CD4-positive, alpha-beta T cell treated with Interleukin-15 for 4 hours (primary cell): ENCODE measurements at regions not wholly inside any gene's neighbourhood (a gene's known extent, or its start where the extent isn't known, plus 50 kb on each side); places are given as distances from the start of the nearest gene placed in this dataset.

Experiments used
- DNase-seq: peaks from one replicate; pipeline ENCODE4 v3.0.0-alpha.2; 2020; ENCODE audit warnings: low spot score

- DNase-seq = no peak
Measured at GRCh38 chr2:64196963-64197362, 52.7 kb upstream of the PELI1 start.

GRCh38 chr2:64201151-64201550, 56.9 kb upstream of the PELI1 start:
- DNase-seq = no peak

DNA sequence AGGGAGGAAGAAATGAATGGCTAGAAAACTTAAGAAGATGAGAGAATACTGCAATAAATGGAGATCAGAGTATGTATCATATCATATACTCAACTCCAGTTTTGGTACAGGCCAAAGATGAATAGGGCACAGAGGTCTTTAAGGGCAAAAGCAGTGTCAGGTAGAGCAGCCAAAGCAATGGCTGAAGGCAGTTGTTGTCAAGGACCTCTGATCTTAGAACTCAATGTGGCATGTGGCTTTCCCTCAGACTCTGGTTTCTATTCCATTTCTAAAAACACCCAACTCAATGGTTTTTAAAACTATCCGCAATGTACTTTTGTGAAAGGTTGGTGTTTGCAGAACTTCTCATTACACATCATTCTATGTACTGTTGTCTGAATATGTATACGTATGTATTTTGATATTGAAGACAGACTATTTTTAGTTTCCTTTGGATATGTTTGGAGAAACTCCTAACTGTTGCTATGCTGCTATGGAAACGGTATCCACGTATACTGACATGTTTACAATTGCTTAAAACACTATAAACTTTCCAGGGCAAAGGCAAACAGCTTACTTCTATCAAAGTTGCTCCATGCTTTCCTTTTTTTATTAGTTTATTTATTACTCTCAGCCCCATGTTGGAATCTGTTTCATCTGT, 58.1 kb upstream of the PELI1 start:
- DNase-seq = peak; percentile 50

DNA sequence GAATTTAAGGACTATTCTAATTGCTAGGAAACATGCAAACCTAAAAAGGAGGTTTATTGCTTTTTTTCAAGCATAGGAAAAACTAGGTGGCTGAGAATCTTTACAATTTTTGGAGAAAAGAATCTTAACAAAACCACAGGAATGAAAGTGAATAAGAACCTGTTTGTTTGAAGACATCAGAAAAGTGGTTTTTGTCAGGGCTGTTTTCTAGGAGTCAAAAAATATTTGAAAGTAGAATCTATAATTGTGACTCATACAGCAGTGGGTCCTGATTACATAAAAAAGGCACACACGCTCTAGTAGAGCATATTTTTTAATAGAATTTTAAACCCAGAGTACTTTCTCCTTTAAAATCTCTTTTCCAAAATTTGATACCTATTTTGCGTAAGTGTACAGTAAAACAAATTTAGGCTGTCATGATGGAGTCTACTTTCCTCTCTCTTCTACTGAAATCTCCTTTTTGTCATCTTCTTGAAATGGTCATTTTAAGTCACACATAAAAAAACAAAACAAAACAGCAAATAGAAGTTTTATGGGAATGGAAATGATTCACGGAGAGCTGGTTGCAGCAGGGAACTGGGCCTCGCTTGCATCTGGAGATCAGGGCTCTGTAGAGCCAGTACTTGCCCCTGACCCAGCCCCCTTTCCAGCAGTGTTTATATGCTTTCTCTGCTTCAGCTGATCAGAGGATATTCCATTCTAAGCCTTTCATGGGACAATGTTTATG, 59.1 kb upstream of the PELI1 start:
- peak; percentile 45 for DNase-seq

- DNase-seq = peak; percentile 64
Measured at GRCh38 chr2:64203858-64204632, 59.8 kb upstream of the PELI1 start.

- DNase-seq = no peak
Measured at GRCh38 chr2:64204703-64205102, 60.5 kb upstream of the PELI1 start.

DNA sequence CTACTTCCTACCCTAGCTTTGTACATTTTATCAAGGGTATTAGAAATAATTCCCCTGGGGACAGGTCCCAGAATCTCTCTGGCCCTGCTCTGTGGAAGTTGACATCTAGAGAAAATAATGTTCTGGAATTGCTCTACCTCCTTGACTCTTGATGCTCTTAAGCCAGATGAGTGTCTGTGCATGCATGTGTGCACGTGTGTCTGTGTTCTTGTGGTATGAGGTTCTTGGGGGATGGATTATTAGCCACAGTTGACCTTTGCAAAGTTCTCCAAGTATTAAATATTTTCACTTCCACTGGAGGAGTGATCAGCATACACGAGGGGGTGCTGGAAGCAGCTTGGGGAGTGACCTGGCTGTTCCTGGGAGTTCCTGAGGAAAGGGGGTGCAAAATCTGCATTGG, 61.2 kb upstream of the PELI1 start:
- no peak for DNase-seq

DNA sequence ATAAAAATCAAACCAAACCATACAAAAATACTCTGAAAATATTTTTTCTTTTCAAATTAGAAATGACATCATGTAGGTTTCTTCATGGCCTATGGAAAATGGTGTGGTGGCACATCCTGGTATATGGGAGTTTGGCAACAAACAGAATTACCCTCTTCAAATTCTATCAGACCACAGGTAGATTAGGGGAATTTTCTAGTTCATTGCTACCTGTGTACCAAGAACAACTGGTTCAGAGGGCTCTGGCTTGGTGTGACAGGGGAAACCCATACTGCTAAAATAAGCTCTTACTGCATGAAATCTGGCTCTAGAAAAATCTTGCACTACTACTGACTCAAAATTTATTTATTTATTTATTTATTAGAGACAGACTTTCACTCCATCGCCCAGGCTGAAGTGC, 63.4 kb upstream of the PELI1 start:
- peak; percentile 60 for DNase-seq

GRCh38 chr2:64210816-64211215, 66.6 kb upstream of the PELI1 start:
- no peak for DNase-seq

DNA sequence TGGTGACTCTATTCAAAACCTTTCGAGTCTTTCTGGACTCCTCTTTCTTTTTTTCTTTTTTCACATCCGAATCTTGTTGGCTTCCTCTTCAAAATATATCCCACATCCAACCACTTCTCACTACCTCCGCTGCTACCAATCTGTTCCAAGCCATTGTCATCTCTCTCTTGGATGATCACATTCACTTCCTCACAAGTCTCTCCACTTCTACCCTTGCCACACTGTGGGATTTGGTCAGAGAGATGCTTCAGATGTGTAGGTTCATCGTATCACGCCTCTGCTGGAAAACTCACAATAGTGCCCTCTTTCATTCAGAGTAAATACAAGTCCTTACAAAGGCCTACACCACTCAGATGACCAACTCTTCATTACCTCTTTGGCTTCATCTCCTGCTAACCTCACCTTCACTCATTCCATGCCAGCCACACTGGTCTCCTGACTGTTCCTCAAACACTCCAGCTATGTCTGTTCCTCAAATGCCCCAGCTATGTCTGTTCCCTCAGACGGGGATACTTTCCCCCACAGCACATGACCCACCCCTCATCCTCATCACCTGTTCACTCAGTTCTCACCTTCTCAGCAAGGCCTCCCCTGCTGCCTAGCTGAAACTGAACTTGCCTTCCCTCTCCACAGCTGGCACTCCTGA, 67.2 kb upstream of the PELI1 start:
- no peak for DNase-seq

- DNase-seq = peak; percentile 54
Measured at GRCh38 chr2:64212346-64212745, 68.1 kb upstream of the PELI1 start.

DNA sequence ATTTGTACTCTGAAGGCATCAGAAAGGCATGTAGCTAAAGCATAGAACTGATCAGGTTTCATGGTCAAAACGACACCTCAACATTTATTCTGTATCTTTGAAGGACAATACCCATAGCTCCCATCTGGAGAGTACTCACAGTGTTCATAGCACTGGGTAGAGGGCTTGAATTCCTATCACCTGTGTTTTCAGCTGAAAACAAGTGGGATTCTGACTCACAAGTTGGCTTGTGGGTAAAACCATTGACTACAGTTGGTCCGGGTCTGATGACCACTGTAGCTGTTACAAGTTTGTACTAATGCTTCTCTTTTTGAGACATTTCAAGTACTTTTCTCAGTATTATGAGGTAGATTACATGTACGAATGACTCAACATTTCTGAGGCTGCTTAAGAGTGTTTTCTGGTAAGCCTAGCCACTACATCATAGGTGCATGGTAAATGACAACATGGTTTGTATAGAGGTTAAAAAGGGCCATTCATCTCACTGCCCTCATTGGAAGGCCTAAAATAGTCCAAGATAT, 68.6 kb upstream of the PELI1 start:
- DNase-seq = peak; percentile 70

- DNase-seq = no peak
Measured at GRCh38 chr2:64213532-64214275, 69.5 kb upstream of the PELI1 start.

- DNase-seq = peak; percentile 77
Measured at GRCh38 chr2:64214281-64215115, 70.3 kb upstream of the PELI1 start.

DNA sequence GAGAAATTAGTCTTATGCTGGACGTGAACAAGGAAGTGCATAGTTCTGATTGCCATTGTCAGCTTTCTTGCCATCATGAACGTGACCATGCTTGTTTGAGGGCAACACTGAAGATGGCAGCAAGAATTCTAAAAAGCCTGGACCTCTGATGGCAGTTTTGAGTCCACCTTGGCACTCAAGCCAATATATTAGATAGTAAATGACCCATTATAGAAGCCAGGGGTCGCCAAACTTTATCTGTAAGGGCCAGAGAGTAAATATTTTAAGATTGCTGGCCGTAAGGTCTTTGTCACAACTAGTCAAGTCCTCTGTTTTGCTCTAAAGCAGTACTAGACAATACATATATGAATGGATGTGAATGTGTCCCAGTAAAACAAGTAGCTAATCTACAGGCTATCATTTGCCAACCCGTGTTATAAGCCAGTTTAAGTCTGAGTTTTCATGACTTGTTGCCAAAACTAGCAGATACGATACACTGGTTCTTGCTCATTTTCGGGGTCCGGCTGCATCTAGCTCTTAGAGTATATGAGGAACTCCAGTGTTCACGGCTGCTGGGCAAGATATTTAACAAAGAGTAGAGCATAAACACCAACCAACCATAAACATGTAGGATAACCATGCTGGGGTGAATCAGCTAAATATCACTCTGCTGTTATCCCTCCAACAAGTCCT, 73.1 kb upstream of the PELI1 start:
- no peak for DNase-seq

DNA sequence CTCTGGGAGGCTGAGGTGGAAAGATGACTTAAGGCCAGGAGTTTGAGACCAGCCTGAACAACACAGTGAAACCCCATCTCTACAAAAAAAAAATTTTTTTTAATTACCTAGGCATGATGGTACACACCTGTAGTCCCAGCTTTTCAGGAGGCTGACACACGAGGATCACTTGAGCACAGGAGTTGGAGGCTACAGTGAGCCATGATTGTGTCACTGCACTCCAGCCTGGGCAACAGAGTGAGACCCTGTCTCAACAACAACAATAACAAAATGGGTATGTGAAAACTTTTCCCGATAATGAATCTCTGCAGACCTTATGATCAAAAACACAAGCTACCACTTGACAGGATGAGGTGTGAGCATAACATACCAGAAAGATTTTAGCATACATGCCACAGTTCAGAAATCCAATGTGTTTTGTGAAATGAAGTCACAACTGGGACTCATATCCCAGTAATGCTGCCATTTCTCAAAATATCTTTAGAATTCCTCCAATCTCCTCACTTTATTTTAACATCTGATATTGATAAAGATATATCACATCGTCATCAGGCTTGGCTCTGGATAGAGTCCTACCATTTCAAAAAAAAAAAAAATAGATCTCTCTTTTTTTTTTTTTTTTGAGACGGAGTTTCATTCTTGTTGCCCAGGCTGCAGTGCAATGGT, 74.0 kb upstream of the PELI1 start:
- DNase-seq = no peak

DNA sequence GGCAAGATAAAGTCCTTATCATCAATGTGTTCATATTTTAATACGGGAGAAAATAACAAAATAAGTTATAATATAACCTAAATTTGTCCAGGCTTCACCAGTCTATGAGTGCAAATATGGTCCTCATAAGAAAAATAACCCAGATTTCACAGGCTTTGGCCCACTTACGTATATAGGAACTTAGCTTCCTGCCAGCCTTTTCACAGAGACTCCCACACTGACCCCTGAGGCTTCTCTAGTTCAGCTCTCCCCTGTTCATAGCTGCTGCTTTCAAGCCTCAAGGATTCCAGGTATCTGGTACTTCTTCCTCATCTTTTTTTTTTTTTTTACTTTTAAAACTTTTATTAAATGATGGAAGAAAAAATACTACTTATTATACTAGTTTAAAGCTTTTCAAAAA, 74.9 kb upstream of the PELI1 start:
- DNase-seq = no peak

DNA sequence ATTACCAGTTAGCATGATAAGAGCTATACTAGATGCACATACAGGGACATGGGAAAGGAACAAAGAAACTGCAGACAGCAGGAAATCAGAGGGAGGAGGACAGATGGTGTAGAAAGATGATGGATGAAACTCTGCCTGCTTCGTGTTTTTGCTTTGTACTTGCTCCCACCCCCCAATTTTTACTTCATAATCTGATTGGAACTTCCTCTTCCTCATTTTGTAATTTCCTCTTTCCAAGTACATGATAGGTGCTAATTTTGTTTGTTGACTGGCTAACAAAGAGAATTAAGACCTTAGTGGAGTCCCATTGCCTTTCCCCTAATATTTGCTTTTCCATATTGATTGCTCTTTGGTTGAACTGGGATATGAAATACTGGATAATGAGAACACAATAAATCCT, 76.0 kb upstream of the PELI1 start:
- no peak for DNase-seq

DNA sequence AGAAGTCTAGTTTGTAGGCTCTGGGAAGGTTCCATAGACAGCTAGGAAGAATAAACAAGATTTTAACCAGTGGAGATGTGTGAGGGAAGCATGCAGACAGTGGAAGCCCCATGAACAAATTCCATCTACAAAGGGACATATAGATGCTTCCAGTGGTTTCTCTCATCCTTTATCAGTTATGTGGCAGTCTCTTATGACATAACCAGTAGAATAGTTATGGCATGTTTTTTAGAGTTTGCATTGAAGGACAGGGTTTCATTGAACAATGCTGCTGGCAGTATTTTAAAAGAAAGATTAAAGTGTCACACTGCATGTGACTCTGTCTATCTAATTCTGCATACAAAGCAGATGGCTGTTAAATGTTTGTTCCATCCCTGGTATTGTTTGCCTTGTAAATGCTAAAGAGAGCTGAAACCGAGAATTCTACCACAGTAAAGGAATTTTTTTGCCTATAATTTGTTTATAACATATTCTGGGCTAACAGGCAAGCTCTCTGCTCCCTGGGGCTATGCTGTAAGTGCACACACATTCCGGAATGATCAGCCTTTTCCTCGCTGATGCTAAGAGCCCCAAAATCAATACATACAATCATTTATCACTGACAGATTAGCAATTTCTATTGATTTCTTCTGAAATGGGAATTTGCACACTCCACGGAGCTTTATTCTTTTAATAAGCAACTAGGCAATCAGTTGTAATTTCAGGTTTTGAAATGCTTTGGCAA, 76.8 kb upstream of the PELI1 start:
- DNase-seq = no peak
